NCI-H2107 treated with DMSO at 0.1 percent for 48 hours (cell line): ENCODE measurements at regions not wholly inside any gene's neighbourhood (a gene's known extent, or its start where the extent isn't known, plus 50 kb on each side); places are given as distances from the start of the nearest gene placed in this dataset.
"Not testable (repeated sequence)": the region's sequence is repeated elsewhere in the genome, so short reads cannot be mapped to it uniquely, and the experiment has no call there.

Source experiments
- DNase-seq: peaks from one replicate; lab custom pipeline; 2025; ENCODE audit not compliant: unreplicated experiment; lab: John Stamatoyannopoulos, UW

DNA sequence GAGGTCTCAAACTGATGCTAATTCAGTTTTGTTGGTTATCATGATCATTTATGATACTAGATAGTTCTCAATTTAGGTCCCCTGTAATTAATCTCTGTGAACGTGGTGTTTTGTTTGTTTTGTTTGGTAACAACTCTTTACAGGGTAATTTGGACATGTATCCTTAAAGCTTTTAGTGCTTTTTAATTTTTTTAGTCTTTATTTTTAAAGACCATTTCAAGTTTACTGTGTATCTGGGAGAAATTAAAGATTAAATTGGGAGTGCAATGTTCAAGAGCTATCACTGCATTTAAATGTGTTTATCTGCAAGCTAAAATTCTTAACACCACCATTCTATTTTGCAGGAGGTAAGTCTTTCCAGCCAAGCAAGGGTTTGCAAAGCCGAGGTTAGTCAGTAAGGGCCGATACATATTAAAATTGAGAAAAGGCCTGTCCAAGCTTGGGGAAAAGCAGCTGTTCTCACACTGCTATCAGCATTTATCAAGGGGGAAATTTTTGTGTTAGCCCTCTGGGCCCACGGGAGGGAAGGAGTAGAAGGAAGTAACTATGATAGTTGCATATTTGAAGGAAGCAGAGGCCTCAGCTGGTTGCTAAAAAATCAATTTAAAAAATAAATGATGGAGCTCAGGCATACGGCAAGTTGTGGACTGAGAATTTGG, 59.3 kb upstream of the ZNF217 start:
- DNase-seq: no peak

DNA sequence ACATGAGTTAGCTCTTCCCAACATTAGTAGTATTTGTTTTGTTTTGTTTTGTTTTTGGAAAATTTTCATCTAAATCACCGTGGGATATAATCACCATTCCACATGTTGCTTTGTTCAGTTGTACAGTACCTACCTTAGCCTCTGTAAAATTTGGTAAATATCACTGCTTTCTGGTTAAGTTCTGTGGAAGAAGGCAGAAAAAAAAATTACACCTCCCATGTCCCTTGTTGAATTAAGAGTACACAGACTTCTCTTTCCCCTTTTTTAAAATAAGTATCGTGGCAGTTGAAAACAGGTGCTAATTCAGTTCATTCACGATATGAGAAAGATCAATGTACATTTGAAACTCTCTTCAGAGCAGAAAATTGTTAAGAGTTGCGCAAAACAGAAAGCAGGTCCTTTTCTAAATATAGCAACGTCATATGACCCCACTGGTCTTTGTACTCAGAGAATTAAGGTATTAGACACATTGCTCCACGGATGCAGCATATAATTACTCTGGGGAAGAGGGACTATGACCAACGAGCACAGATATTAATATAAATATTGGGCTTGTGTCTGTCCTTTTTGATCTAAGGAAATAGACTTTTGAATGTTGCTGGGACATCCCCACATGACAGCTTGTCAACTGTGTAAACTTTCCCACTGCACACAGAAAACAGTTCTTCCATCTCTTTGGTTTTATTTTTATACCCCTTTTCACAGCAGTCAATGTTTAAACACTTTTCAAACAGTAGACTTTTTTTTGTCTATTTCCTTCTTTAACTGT, 58.6 kb upstream of the ZNF217 start:
- DNase-seq: peak; percentile 60

DNA sequence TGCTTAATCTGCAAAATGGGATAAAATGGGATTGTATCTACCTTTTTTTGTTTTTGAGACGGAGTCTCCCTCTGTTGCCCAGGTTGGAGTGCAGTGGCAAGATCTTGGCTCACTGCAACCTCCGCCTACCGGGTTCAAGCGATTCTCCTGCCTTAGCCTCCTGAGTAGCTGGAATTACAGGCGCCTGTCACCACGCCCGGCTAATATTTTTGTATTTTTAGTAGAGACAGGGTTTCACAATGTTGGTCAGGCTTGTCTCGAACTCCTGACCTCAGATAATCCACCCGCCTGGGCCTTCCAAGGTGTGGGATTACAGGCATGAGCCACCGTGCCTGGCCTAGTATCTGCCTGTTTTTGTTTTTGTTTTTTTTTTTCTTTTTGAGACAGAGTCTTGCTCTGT, 55.9 kb upstream of the ZNF217 start:
- DNase-seq: not testable (repeated sequence)

- no peak for DNase-seq
Measured at GRCh38 chr20:53647286-53647821, 53.7 kb upstream of the ZNF217 start.

DNA sequence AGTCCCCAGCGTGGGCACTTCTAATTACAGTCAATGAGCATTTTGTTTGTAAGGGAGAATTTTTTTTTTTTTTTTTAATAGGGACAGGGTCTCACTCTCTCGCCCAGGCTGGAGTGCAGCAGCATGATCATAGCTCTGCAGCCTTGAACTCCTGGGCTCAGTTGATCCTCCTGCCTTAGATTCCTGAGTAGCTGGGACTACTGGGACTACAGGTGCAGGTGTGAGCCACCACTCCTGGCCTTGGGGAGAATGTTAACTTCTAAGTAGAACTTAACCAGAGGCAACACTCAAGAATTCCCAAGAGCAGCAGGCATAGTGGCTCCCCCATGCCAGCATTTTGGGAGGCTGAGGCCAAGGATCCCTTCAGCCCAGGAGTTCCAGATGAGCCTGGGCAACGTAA, 52.9 kb upstream of the ZNF217 start:
- no peak for DNase-seq

DNA sequence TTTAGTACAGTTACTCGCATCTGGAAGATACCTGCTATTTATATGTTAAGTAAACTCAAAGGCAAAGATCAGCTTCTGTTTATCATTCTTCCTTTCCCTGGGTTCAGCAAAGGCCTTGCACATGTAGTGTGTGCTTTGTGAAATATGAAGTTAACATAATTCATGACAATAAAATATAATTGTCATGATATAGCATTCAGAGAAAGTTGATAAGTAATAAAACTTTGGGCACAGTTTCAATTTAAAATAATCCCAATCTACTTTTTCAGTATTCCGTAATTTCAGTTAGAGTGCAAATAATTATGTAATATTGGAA, 51.9 kb upstream of the ZNF217 start:
- no peak for DNase-seq

- not testable (repeated sequence) for DNase-seq
Measured at GRCh38 chr20:53644108-53644507, 50.5 kb upstream of the ZNF217 start.
